Thoracic aorta (tissue), 2 donors: ENCODE measurements at regions not wholly inside any gene's neighbourhood (a gene's known extent, or its start where the extent isn't known, plus 50 kb on each side); places are given as distances from the start of the nearest gene placed in this dataset.

Experiments
- ATAC-seq: fragments of 150-250 bp; one replicate; pipeline ENCODE4 v1.8.0; 2017; ENCODE audit warnings: low read depth; ENCODE audit not compliant: insufficient number of reproducible peaks, low FRiP score
- DNase-seq: peaks from one replicate; pipeline ENCODE4 v3.0.0-alpha.2; 2020; ENCODE audit warnings: low spot score
- H3K27ac ChIP-seq, 2 donors: fragments of 200-600 bp; sonication (generic); 1 replicate in 1 of 2; 2 replicates in 1 of 2; pipeline ENCODE4 v1.5.1; 2016; ENCODE audit warnings: mild to moderate bottlenecking in 2 of 2, moderate library complexity in 2 of 2
- H3K27me3 ChIP-seq: fragments of 200-600 bp; sonication (generic); replicated peaks from 2 replicates; pipeline ENCODE4 v1.6.0; 2016; ENCODE audit warnings: mild to moderate bottlenecking; ENCODE audit not compliant: insufficient read depth
- H3K36me3 ChIP-seq: fragments of 200-600 bp; sonication (generic); one replicate; pipeline ENCODE4 v1.5.1; 2016
- H3K4me1 ChIP-seq, 2 donors: fragments of 200-600 bp; sonication (generic); 1 replicate in 1 of 2; 2 replicates in 1 of 2; pipeline versions ENCODE4 v1.5.1 to v1.6.0; 2016; ENCODE audit warnings: low read depth in 2 of 2, mild to moderate bottlenecking in 1 of 2; ENCODE audit not compliant: control insufficient read depth in 1 of 2
- H3K4me3 ChIP-seq: fragments of 200-600 bp; sonication (generic); 2 replicates; pipeline ENCODE4 v1.5.1; 2016; ENCODE audit warnings: mild to moderate bottlenecking
- H3K9me3 ChIP-seq: fragments of 200-600 bp; sonication (generic); 2 replicates; pipeline ENCODE4 v1.5.1; 2016
- TF ChIP-seq, protein P1 (sequence below): fragments of 200-600 bp; sonication (generic); IDR thresholded peaks from one replicate; pipeline ENCODE4 v1.5.1; 2019; ENCODE audit warnings: antibody characterized with exemption

DNA sequence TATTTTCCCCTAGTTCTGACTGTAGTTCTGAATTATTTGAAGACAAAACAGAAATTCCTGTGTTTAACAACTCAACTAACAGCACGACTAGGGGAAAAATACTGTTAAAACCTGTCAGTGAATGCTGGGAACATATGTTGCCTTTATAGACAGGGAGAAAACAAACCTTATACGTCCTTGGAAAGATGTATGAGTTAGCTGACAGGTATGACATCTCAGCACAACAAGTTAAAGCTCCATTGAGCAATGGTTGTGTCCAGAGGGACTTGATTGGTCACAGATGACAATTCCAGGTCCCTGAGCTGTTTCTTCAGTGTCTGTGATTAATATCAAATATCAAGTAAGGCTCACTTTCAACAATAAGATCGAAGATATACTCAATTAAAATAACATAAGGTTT, 58.2 kb upstream of the DDIT4L start:
- no peaks in the 10 kb centered on the region for H3K4me1 ChIP-seq
- no peaks in the 10 kb centered on the region for H3K27me3 ChIP-seq
- H3K36me3 ChIP-seq: no peaks in the 10 kb centered on the region
- H3K9me3 ChIP-seq: no peaks in the 10 kb centered on the region
- TF ChIP-seq, protein P1, sequence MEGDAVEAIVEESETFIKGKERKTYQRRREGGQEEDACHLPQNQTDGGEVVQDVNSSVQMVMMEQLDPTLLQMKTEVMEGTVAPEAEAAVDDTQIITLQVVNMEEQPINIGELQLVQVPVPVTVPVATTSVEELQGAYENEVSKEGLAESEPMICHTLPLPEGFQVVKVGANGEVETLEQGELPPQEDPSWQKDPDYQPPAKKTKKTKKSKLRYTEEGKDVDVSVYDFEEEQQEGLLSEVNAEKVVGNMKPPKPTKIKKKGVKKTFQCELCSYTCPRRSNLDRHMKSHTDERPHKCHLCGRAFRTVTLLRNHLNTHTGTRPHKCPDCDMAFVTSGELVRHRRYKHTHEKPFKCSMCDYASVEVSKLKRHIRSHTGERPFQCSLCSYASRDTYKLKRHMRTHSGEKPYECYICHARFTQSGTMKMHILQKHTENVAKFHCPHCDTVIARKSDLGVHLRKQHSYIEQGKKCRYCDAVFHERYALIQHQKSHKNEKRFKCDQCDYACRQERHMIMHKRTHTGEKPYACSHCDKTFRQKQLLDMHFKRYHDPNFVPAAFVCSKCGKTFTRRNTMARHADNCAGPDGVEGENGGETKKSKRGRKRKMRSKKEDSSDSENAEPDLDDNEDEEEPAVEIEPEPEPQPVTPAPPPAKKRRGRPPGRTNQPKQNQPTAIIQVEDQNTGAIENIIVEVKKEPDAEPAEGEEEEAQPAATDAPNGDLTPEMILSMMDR: no peak
- H3K4me3 ChIP-seq: no peak overlapping the region
- H3K27ac ChIP-seq: no peak overlapping the region
- DNase-seq (no peak), ATAC-seq (no peak)

DNA sequence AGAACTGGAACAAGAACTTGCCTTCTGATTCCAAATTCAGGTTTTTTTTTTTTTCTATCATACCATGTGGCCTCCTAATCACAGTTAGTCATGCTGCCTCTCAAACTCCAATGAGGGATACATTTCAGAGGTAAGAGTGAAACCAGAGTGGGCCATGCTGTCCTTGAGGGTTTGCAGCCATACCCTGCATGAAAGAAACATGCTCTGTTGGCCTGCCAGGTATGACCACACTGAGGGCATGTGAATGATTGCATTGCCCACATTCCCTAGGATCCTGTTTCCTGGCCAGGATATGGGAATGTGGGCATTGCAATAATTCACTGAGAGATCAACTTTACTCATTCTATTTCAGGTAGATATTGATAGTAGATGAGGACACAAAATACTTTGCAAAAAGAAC, 56.4 kb upstream of the DDIT4L start:
- TF ChIP-seq, protein P1: no peak

DNA sequence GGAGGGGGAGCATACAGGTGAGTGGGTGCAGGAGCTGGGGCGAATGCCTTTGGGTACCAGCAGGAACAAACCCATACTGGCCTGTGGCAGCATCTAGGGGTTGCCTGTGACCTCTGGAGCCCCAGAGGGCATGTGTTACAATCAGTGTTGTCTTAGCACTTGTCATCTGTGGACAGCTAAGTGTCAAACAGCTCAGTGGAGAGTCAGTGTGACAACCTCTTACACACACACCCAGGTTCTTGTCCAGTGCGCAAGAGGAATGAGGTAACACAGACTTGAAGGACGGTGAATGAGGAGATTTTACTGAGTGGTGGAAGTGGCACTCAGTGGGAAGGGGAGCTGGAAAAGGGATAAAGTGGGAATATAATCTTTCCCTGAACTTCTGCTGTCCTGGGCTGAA, 54.1 kb upstream of the DDIT4L start:
- Histone ChIP-seq H3K27me3 (no peaks in the 10 kb centered on the region), H3K4me3 (no peak overlapping the region), H3K27ac (no peak overlapping the region), H3K9me3 (no peaks in the 10 kb centered on the region), H3K36me3 (no peaks in the 10 kb centered on the region), H3K4me1 (no peaks in the 10 kb centered on the region)
- TF ChIP-seq, protein P1: no peak
- DNase-seq (no peak), ATAC-seq (no peak)

More for the DNA sequence above, 56.4 kb upstream of the DDIT4L start:
- Histone ChIP-seq H3K9me3 (no peaks in the 10 kb centered on the region), H3K27me3 (no peaks in the 10 kb centered on the region), H3K4me1 (no peaks in the 10 kb centered on the region), H3K36me3 (no peaks in the 10 kb centered on the region), H3K27ac (no peak overlapping the region), H3K4me3 (no peak overlapping the region)
- no peak for ATAC-seq
- no peak for DNase-seq
